GM18870 (cell line): ENCODE measurements at regions not wholly inside any gene's neighbourhood (a gene's known extent, or its start where the extent isn't known, plus 50 kb on each side); places are given as distances from the start of the nearest gene placed in this dataset.

Experiments used
- ATAC-seq: cut with Tn5 transposase; IDR thresholded peaks from one replicate; pipeline ENCODE4 v1.9.1; 2021; ENCODE audit warnings: moderate library complexity; ENCODE audit not compliant: unreplicated experiment

- ATAC-seq = no peak
These were observed 1024.8 kb downstream of the TLE4 start for GRCh38 chr9:80596579-80596978.

GRCh38 chr9:80595192-80595591 is 1023.4 kb downstream of the TLE4 start:
- ATAC-seq = no peak

- no peak for ATAC-seq
These were observed 1020.6 kb downstream of the TLE4 start for GRCh38 chr9:80592413-80592812.

GRCh38 chr9:80586786-80587330 is 1015.1 kb downstream of the TLE4 start:
- ATAC-seq = no peak

- ATAC-seq = no peak
These were observed 1000.2 kb downstream of the TLE4 start for GRCh38 chr9:80571953-80572352.

GRCh38 chr9:80569236-80569635 is 997.5 kb downstream of the TLE4 start:
- no peak for ATAC-seq

GRCh38 chr9:80561526-80561925 is 989.8 kb downstream of the TLE4 start:
- ATAC-seq = no peak

- ATAC-seq = no peak
These were observed 989.2 kb downstream of the TLE4 start for GRCh38 chr9:80560976-80561375.

- no peak for ATAC-seq
These were observed 985.5 kb downstream of the TLE4 start for GRCh38 chr9:80557256-80557655.

- no peak for ATAC-seq
These were observed 984.9 kb downstream of the TLE4 start for GRCh38 chr9:80556631-80557030.

GRCh38 chr9:80555782-80556325 is 984.1 kb downstream of the TLE4 start:
- no peak for ATAC-seq

- ATAC-seq = no peak
These were observed 983.1 kb downstream of the TLE4 start for GRCh38 chr9:80554856-80555255.

GRCh38 chr9:80554301-80554700 is 982.5 kb downstream of the TLE4 start:
- no peak for ATAC-seq

- ATAC-seq = no peak
These were observed 981.2 kb downstream of the TLE4 start for GRCh38 chr9:80552931-80553330.

GRCh38 chr9:80550181-80550580 is 978.4 kb downstream of the TLE4 start:
- no peak for ATAC-seq

GRCh38 chr9:80547613-80548012 is 975.8 kb downstream of the TLE4 start:
- ATAC-seq = no peak

GRCh38 chr9:80540387-80540786 is 968.6 kb downstream of the TLE4 start:
- no peak for ATAC-seq

- no peak for ATAC-seq
These were observed 967.2 kb downstream of the TLE4 start for GRCh38 chr9:80538976-80539375.

- ATAC-seq = no peak
These were observed 950.7 kb downstream of the TLE4 start for GRCh38 chr9:80522465-80522864.

GRCh38 chr9:80521151-80521550 is 949.4 kb downstream of the TLE4 start:
- no peak for ATAC-seq

- ATAC-seq = no peak
These were observed 948.5 kb downstream of the TLE4 start for GRCh38 chr9:80520231-80520630.

- ATAC-seq = no peak
These were observed 946.7 kb downstream of the TLE4 start for GRCh38 chr9:80518441-80518840.

GRCh38 chr9:80516679-80517078 is 944.9 kb downstream of the TLE4 start:
- ATAC-seq = no peak
